ENCODE measurements at regions not wholly inside any gene's neighbourhood (a gene's known extent, or its start where the extent isn't known, plus 50 kb on each side); places are given as distances from the start of the nearest gene placed in this dataset.
A peak's percentile ranks its signal among the peaks of the same experiment; 100 is the strongest.

DNA sequence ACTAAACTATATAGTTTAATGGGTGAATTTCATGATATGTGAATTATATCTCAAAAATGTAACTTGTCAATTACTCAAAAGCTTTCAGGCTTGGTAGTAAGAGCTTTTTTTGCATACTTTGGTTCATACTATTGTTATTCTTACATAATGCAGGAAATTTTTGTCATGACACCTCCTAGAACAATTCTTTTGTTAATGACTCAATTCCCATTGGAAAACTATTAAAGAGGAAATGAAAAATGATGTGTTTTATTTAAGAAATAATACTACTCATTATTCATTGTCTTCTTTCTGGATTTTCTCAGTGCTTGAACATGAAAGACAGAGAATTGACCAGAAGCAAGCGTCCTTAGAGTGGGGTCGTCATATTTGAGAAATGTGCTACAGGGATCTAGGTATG, 196.4 kb upstream of the KCNJ16 start:
- no peaks in the 10 kb centered on the region for H3K4me1 ChIP-seq
- ATAC-seq (ENCODE audit: low FRiP score in 2 of 2) (no peak), DNase-seq (no peak)
- H3K9me3 ChIP-seq = no peaks in the 10 kb centered on the region
- TF ChIP-seq POLR2AphosphoS5 (IDR thresholded peaks at IDR 0.05) = no peak
- no peak for TF ChIP-seq POLR2A (IDR thresholded peaks at IDR 0.05)
- H3K27me3 ChIP-seq = no peaks in the 10 kb centered on the region
- H3K27ac ChIP-seq = no peak overlapping the region
- WGBS, 2 donors = 86 to 92% methylated on average over 2 of the region's 2 CpGs
- H3K36me3 ChIP-seq = no peaks in the 10 kb centered on the region
- no peak overlapping the region for H3K4me3 ChIP-seq

GRCh38 chr17:69879576-69879975, 195.4 kb upstream of the KCNJ16 start:
- no peaks in the 10 kb centered on the region for H3K4me1 ChIP-seq
- no peak overlapping the region for H3K4me3 ChIP-seq
- ATAC-seq (ENCODE audit: low FRiP score in 2 of 2) = no peak
- no peaks in the 10 kb centered on the region for H3K36me3 ChIP-seq
- no peaks in the 10 kb centered on the region for H3K27me3 ChIP-seq
- no peaks in the 10 kb centered on the region for H3K9me3 ChIP-seq
- no peak for DNase-seq
- no peak overlapping the region for H3K27ac ChIP-seq
- TF ChIP-seq EP300 (IDR thresholded peaks at IDR 0.05) (no peak), POLR2AphosphoS5 (IDR thresholded peaks at IDR 0.05) (no peak), POLR2A (IDR thresholded peaks at IDR 0.05) (no peak), CTCF (IDR thresholded peaks at IDR 0.05) (no peak)
- WGBS, 2 donors = 63 to 83% methylated on average over 1 of the region's 1 CpG

DNA sequence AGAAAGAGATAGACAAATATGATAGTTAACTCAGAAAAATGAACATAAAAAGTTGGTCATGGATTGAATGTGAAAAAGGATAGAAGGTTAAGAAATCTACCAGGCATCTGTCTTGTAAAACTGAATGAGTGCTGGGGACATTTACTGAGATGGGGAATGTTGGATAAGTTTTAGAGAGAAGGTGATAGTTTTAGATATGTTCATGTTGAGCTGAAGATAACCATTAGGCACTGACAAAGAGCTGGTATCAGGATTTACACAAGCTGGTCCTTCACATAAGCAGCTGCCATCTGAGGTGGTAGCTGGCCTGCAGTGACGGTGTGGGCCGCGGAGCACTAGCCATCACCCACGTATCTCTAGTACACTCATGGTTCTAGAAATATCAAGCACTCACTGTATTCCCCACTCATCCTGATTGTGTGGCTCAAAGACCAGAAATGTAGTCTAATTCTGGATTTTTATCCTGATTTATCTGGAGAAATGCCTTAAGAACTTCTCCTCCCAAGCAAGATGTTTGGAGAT, 194.4 kb upstream of the KCNJ16 start:
- Histone ChIP-seq H3K27me3 (no peaks in the 10 kb centered on the region), H3K9me3 (no peaks in the 10 kb centered on the region), H3K4me1 (no peaks in the 10 kb centered on the region), H3K36me3 (no peaks in the 10 kb centered on the region), H3K27ac (no peak overlapping the region), H3K4me3 (no peak overlapping the region)
- TF ChIP-seq CTCF (IDR thresholded peaks at IDR 0.05) (no peak), POLR2A (IDR thresholded peaks at IDR 0.05) (no peak), POLR2AphosphoS5 (IDR thresholded peaks at IDR 0.05) (no peak), EP300 (IDR thresholded peaks at IDR 0.05) (no peak)
- 89% methylated on average over 4 of the region's 4 CpGs for WGBS, 2 donors
- DNase-seq (peak in 1 of 2 donors; percentile 32), ATAC-seq (ENCODE audit: low FRiP score in 2 of 2) (no peak)

DNA sequence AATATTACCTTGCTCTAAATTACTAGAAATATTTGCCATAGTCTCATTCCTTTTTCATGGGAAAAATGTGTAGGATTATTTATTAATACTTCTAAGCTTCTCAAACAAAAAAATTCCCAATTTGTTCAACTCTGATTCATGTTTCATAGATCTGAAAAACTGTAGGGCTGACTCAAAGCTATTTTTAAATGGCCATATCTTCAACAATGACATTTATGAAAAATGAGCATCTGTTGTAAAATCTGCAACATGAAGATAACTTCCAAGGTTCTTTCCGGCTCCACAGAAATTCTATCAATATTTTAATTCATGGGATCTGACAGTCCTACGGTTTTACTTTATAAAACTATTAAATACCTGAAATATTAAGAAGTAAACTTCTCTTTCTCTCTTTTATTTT, 192.7 kb upstream of the KCNJ16 start:
- no peaks in the 10 kb centered on the region for H3K9me3 ChIP-seq
- DNase-seq (no peak), ATAC-seq (ENCODE audit: low FRiP score in 2 of 2) (no peak)
- 91 to 93% methylated on average over 2 of the region's 2 CpGs for WGBS, 2 donors
- H3K4me3 ChIP-seq = no peak overlapping the region
- no peaks in the 10 kb centered on the region for H3K4me1 ChIP-seq
- H3K36me3 ChIP-seq = no peaks in the 10 kb centered on the region
- TF ChIP-seq POLR2A (IDR thresholded peaks at IDR 0.05) (no peak), CTCF (IDR thresholded peaks at IDR 0.05) (no peak), POLR2AphosphoS5 (IDR thresholded peaks at IDR 0.05) (no peak), EP300 (IDR thresholded peaks at IDR 0.05) (no peak)
- no peaks in the 10 kb centered on the region for H3K27me3 ChIP-seq
- no peak overlapping the region for H3K27ac ChIP-seq

- H3K27me3 ChIP-seq = no peaks in the 10 kb centered on the region
- no peak overlapping the region for H3K4me3 ChIP-seq
- H3K4me1 ChIP-seq = no peaks in the 10 kb centered on the region
- TF ChIP-seq POLR2AphosphoS5 (IDR thresholded peaks at IDR 0.05) (no peak), EP300 (IDR thresholded peaks at IDR 0.05) (no peak), POLR2A (IDR thresholded peaks at IDR 0.05) (no peak), CTCF (IDR thresholded peaks at IDR 0.05) (no peak)
- no peak for ATAC-seq (ENCODE audit: low FRiP score in 2 of 2)
- no peaks in the 10 kb centered on the region for H3K9me3 ChIP-seq
- H3K36me3 ChIP-seq = no peaks in the 10 kb centered on the region
- no peak overlapping the region for H3K27ac ChIP-seq
- 89 to 93% methylated on average over 3 of the region's 3 CpGs for WGBS, 2 donors
- DNase-seq = no peak
Observed at GRCh38 chr17:69883120-69883519, 191.9 kb upstream of the KCNJ16 start.

Measured in upper lobe of left lung (tissue), 6 donors.